HG03521 (cell line): ENCODE measurements at regions not wholly inside any gene's neighbourhood (a gene's known extent, or its start where the extent isn't known, plus 50 kb on each side); places are given as distances from the start of the nearest gene placed in this dataset.
A peak's percentile ranks its signal among the peaks of the same experiment; 100 is the strongest.
"Not testable (repeated sequence)": the region's sequence is repeated elsewhere in the genome, so short reads cannot be mapped to it uniquely, and the experiment has no call there.

Experiments used
- ATAC-seq: cut with Tn5 transposase; IDR thresholded peaks from one replicate; pipeline ENCODE4 v1.9.1; 2021; ENCODE audit warnings: mild to moderate bottlenecking, moderate library complexity; ENCODE audit not compliant: unreplicated experiment

- no peak for ATAC-seq
Measured at GRCh38 chr3:5035113-5035512, 55.9 kb downstream of the BHLHE40 start.

- no peak for ATAC-seq
Measured at GRCh38 chr3:5035692-5036391, 56.6 kb downstream of the BHLHE40 start.

GRCh38 chr3:5036392-5036766 lies 57.1 kb downstream of the BHLHE40 start:
- no peak for ATAC-seq

GRCh38 chr3:5036858-5037257 lies 57.6 kb downstream of the BHLHE40 start:
- no peak for ATAC-seq

GRCh38 chr3:5039585-5039984 lies 60.3 kb downstream of the BHLHE40 start:
- no peak for ATAC-seq

- ATAC-seq, result no peak
Measured at GRCh38 chr3:5041315-5041714, 62.1 kb downstream of the BHLHE40 start.

- ATAC-seq, result no peak
Measured at GRCh38 chr3:5045961-5046360, 66.7 kb downstream of the BHLHE40 start.

GRCh38 chr3:5047764-5048419 lies 68.7 kb downstream of the BHLHE40 start:
- no peak for ATAC-seq

- ATAC-seq, result peak; percentile 61
Measured at GRCh38 chr3:5051772-5052171, 70.3 kb upstream of the ARL8B start.

- ATAC-seq, result no peak
Measured at GRCh38 chr3:5052247-5052646, 69.8 kb upstream of the ARL8B start.

GRCh38 chr3:5053021-5053831 lies 68.9 kb upstream of the ARL8B start:
- ATAC-seq, result no peak

GRCh38 chr3:5054098-5054497 lies 68.0 kb upstream of the ARL8B start:
- ATAC-seq, result no peak

GRCh38 chr3:5054579-5054978 lies 67.5 kb upstream of the ARL8B start:
- not testable (repeated sequence) for ATAC-seq

- ATAC-seq, result no peak
Measured at GRCh38 chr3:5055357-5056110, 66.6 kb upstream of the ARL8B start.

- ATAC-seq, result no peak
Measured at GRCh38 chr3:5056111-5056391, 66.0 kb upstream of the ARL8B start.

GRCh38 chr3:5057272-5057671 lies 64.8 kb upstream of the ARL8B start:
- ATAC-seq, result no peak

- peak; percentile 83 for ATAC-seq
Measured at GRCh38 chr3:5057857-5058324, 64.2 kb upstream of the ARL8B start.

- no peak for ATAC-seq
Measured at GRCh38 chr3:5058471-5058951, 63.6 kb upstream of the ARL8B start.

- no peak for ATAC-seq
Measured at GRCh38 chr3:5059782-5060181, 62.3 kb upstream of the ARL8B start.

GRCh38 chr3:5061218-5061569 lies 60.9 kb upstream of the ARL8B start:
- ATAC-seq, result no peak

GRCh38 chr3:5063724-5064123 lies 58.4 kb upstream of the ARL8B start:
- no peak for ATAC-seq
